H9 (cell line): ENCODE measurements at regions not wholly inside any gene's neighbourhood (a gene's known extent, or its start where the extent isn't known, plus 50 kb on each side); places are given as distances from the start of the nearest gene placed in this dataset.

Experiments
- DNase-seq: peaks from one replicate; pipeline ENCODE4 v3.0.0-alpha.2; 2017
- H2AFZ ChIP-seq: one replicate; pipeline ENCODE4 v1.6.1; 2013; ENCODE audit warnings: mild to moderate bottlenecking, low read length, control low read depth, moderate library complexity
- H2AK5ac ChIP-seq: 2 replicates; pipeline ENCODE4 v1.6.1; 2013; ENCODE audit warnings: low read length, control low read depth, mixed read lengths; ENCODE audit not compliant: insufficient read length
- H2BK120ac ChIP-seq: one replicate; pipeline ENCODE4 v1.6.1; 2013; ENCODE audit warnings: low read depth, mild to moderate bottlenecking, low read length, control low read depth, inconsistent platforms; ENCODE audit not compliant: poor library complexity, severe bottlenecking
- H2BK12ac ChIP-seq: 2 replicates; pipeline ENCODE4 v1.6.1; 2013; ENCODE audit warnings: low read length, control low read depth, mixed read lengths, low read depth; ENCODE audit not compliant: insufficient read length
- H2BK15ac ChIP-seq: 2 replicates; pipeline ENCODE4 v1.6.1; 2013; ENCODE audit warnings: low read depth, low read length, control low read depth
- H2BK20ac ChIP-seq: one replicate; pipeline ENCODE4 v1.6.1; 2013; ENCODE audit warnings: low read depth, mild to moderate bottlenecking, low read length, control low read depth, inconsistent platforms; ENCODE audit not compliant: poor library complexity, severe bottlenecking
- H2BK5ac ChIP-seq: 2 replicates; pipeline ENCODE4 v1.6.1; 2013; ENCODE audit warnings: low read length, control low read depth, mixed read lengths; ENCODE audit not compliant: insufficient read length
- H3K14ac ChIP-seq: 2 replicates; pipeline ENCODE4 v1.6.1; 2013; ENCODE audit warnings: low read length, control low read depth; ENCODE audit not compliant: insufficient read depth
- H3K18ac ChIP-seq: 2 replicates; pipeline ENCODE4 v1.6.1; 2013; ENCODE audit warnings: low read depth, mild to moderate bottlenecking, mixed read lengths, low read length, control low read depth; ENCODE audit not compliant: insufficient read length
- H3K23ac ChIP-seq: 2 replicates; pipeline ENCODE4 v1.6.1; 2013; ENCODE audit warnings: low read length, control low read depth, mixed read lengths, low read depth; ENCODE audit not compliant: insufficient read length
- H3K23me2 ChIP-seq: 2 replicates; pipeline ENCODE4 v1.6.1; 2013; ENCODE audit warnings: low read depth, mild to moderate bottlenecking, mixed read lengths, low read length, control low read depth; ENCODE audit not compliant: insufficient read length, poor library complexity, severe bottlenecking
- H3K27ac ChIP-seq: 2 replicates; pipeline ENCODE4 v1.5.1; 2013; ENCODE audit warnings: low read length, control low read depth, mixed read lengths, low read depth; ENCODE audit not compliant: insufficient read length
- H3K27me3 ChIP-seq: 2 replicates; pipeline ENCODE4 v1.6.1; 2013; ENCODE audit warnings: low read length, control low read depth, inconsistent platforms; ENCODE audit not compliant: insufficient read depth
- H3K4ac ChIP-seq: 2 replicates; pipeline ENCODE4 v1.6.1; 2013; ENCODE audit warnings: low read depth, mild to moderate bottlenecking, control low read depth, inconsistent platforms, low read length, moderate library complexity
- H3K4me1 ChIP-seq: 2 replicates; pipeline ENCODE4 v1.6.1; 2013; ENCODE audit warnings: low read length, control low read depth, inconsistent platforms; ENCODE audit not compliant: insufficient read depth
- H3K4me2 ChIP-seq: 2 replicates; pipeline ENCODE4 v1.6.1; 2013; ENCODE audit warnings: low read length, control low read depth, mixed read lengths; ENCODE audit not compliant: insufficient read length, insufficient read depth
- H3K56ac ChIP-seq: 2 replicates; pipeline ENCODE4 v1.6.1; 2013; ENCODE audit warnings: low read depth, mild to moderate bottlenecking, mixed read lengths, low read length, control low read depth; ENCODE audit not compliant: insufficient read length
- H3K79me1 ChIP-seq: 2 replicates; pipeline ENCODE4 v1.6.1; 2013; ENCODE audit warnings: low read depth, mild to moderate bottlenecking, moderate library complexity, low read length, control low read depth, inconsistent platforms; ENCODE audit not compliant: insufficient read depth, poor library complexity, severe bottlenecking
- H3K79me2 ChIP-seq: 2 replicates; pipeline ENCODE4 v1.6.1; 2013; ENCODE audit warnings: low read length, control low read depth, inconsistent platforms; ENCODE audit not compliant: insufficient read depth
- H3K9ac ChIP-seq: 2 replicates; pipeline ENCODE4 v1.6.1; 2013; ENCODE audit warnings: low read length, control low read depth, mixed read lengths; ENCODE audit not compliant: insufficient read length; ENCODE audit errors: extremely low read depth
- H3K9me3 ChIP-seq: one replicate; pipeline ENCODE4 v1.6.1; 2013; ENCODE audit warnings: low read depth, low read length, inconsistent platforms; ENCODE audit not compliant: control insufficient read depth
- H3T11ph ChIP-seq: one replicate; pipeline ENCODE4 v1.6.1; 2013; ENCODE audit warnings: mild to moderate bottlenecking, low read length, control low read depth, inconsistent platforms
- H4K20me1 ChIP-seq: one replicate; pipeline ENCODE4 v1.6.1; 2013; ENCODE audit not compliant: control insufficient read depth, insufficient read length, insufficient read depth
- H4K5ac ChIP-seq: 2 replicates; pipeline ENCODE4 v1.6.1; 2013; ENCODE audit warnings: low read depth, mild to moderate bottlenecking, mixed read lengths, low read length, control low read depth; ENCODE audit not compliant: insufficient read length
- H4K8ac ChIP-seq: replicated peaks from 2 replicates; pipeline ENCODE4 v1.6.1; 2013; ENCODE audit warnings: low read length, control low read depth, mixed read lengths, low read depth; ENCODE audit not compliant: insufficient read length
- H4K91ac ChIP-seq: 2 replicates; pipeline ENCODE4 v1.6.1; 2013; ENCODE audit warnings: low read depth, mild to moderate bottlenecking, moderate library complexity, mixed read lengths, low read length, control low read depth; ENCODE audit not compliant: insufficient read length
- H3K27ac Mint-ChIP-seq, 3 experiments: 2 replicates in 2 of 3; 3 replicates in 1 of 3; pipeline ENCODE4 v1.8.0; 2020 to 2021; ENCODE audit warnings: mixed read lengths in 3 of 3, mild to moderate bottlenecking in 1 of 3, moderate library complexity in 1 of 3
- H3K27me3 Mint-ChIP-seq: 2 replicates; pipeline ENCODE4 v1.8.0; 2021; ENCODE audit warnings: low read depth, mild to moderate bottlenecking, moderate library complexity, mixed read lengths
- H3K36me3 Mint-ChIP-seq, 3 experiments: 2 replicates in 2 of 3; 3 replicates in 1 of 3; pipeline ENCODE4 v1.8.0; 2020 to 2021; ENCODE audit warnings: low read depth in 3 of 3, mixed read lengths in 3 of 3; ENCODE audit not compliant: insufficient read depth in 1 of 3
- H3K4me1 Mint-ChIP-seq, 2 experiments: 2 replicates each; pipeline ENCODE4 v1.8.0; 2020; ENCODE audit warnings: mixed read lengths in 2 of 2
- H3K4me3 Mint-ChIP-seq, 2 experiments: 2 replicates in 1 of 2; 3 replicates in 1 of 2; pipeline ENCODE4 v1.8.0; 2020 to 2021; ENCODE audit warnings: mild to moderate bottlenecking in 2 of 2, mixed read lengths in 2 of 2, moderate library complexity in 1 of 2
- H3K9me3 Mint-ChIP-seq, 2 experiments: 2 replicates in 1 of 2; 3 replicates in 1 of 2; pipeline ENCODE4 v1.8.0; 2020; ENCODE audit warnings: mild to moderate bottlenecking in 2 of 2, mixed read lengths in 2 of 2, moderate library complexity in 1 of 2
- WGBS: extraction: QIAGEN DNeasy Blood & Tissue Kit; methylation state at CpG from one replicate; pipeline ENCODE4 v1.1.7; 2013; ENCODE audit warnings: missing lambda C conversion rate, low lambda C conversion rate, mixed read lengths; ENCODE audit not compliant: insufficient read length; ENCODE audit errors: extremely low coverage; 5-methylcytosine and 5-hydroxymethylcytosine counted together
- TF ChIP-seq, protein P1 (sequence below): fragments of 200-600 bp; sonication (generic); conservative IDR thresholded peaks from 3 replicates; pipeline ENCODE4 v1.8.0; 2021; ENCODE audit warnings: antibody characterized with exemption, mild to moderate bottlenecking

DNA sequence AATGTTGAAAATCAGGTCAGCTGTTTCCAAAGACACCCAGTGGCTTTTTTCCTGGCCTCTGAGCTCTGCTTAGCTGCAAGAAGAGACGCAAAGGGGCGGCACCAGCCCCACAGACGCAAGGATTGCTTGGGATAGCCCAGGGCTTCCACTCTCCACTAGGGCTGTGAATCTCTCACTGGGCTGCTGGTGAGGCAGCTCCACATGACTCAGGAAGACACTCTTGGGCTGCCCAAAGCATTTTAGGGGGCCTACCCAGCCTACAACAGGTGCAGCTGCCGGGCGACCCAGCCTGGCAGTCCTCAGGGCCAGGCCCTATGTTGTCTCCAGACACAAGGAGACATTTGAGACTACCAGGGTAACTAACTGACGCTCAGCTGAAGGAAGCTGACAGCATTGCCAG lies 59.8 kb downstream of the FAM50B start:
- TF ChIP-seq, protein P1, sequence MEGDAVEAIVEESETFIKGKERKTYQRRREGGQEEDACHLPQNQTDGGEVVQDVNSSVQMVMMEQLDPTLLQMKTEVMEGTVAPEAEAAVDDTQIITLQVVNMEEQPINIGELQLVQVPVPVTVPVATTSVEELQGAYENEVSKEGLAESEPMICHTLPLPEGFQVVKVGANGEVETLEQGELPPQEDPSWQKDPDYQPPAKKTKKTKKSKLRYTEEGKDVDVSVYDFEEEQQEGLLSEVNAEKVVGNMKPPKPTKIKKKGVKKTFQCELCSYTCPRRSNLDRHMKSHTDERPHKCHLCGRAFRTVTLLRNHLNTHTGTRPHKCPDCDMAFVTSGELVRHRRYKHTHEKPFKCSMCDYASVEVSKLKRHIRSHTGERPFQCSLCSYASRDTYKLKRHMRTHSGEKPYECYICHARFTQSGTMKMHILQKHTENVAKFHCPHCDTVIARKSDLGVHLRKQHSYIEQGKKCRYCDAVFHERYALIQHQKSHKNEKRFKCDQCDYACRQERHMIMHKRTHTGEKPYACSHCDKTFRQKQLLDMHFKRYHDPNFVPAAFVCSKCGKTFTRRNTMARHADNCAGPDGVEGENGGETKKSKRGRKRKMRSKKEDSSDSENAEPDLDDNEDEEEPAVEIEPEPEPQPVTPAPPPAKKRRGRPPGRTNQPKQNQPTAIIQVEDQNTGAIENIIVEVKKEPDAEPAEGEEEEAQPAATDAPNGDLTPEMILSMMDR: no peak
- no peak overlapping the region for H3K14ac ChIP-seq
- no peak overlapping the region for H2BK12ac ChIP-seq
- H3K4me2 ChIP-seq: no peak overlapping the region
- peaks cover 11% of the 10 kb centered on the region for H3K4me1 ChIP-seq
- H2BK20ac ChIP-seq: no peak overlapping the region
- H2AK5ac ChIP-seq: no peak overlapping the region
- no peak overlapping the region for H4K8ac ChIP-seq
- no peak for DNase-seq
- Mint-ChIP-seq H3K27ac (no peak overlapping the region), H3K4me1 (peaks cover 39 to 44% of the 10 kb centered on the region in 2 experiments), H3K27me3 (peaks cover 2% of the 10 kb centered on the region), H3K36me3 (no peaks in the 10 kb centered on the region), H3K4me3 (no peak overlapping the region), H3K9me3 (no peaks in the 10 kb centered on the region; a peak in 1 of 5 replicates)
- H2BK15ac ChIP-seq: no peak overlapping the region
- no peaks in the 10 kb centered on the region for H4K20me1 ChIP-seq
- H3K18ac ChIP-seq: no peak overlapping the region
- no peaks in the 10 kb centered on the region for H3K9me3 ChIP-seq
- no peak overlapping the region for H2AFZ ChIP-seq
- H3K4ac ChIP-seq: no peak overlapping the region
- no peaks in the 10 kb centered on the region for H3K79me1 ChIP-seq
- H4K91ac ChIP-seq: no peak overlapping the region
- H3K27me3 ChIP-seq: no peaks in the 10 kb centered on the region
- H4K5ac ChIP-seq: no peak overlapping the region
- no peak overlapping the region for H2BK120ac ChIP-seq
- no peaks in the 10 kb centered on the region for H3K23me2 ChIP-seq
- no peak overlapping the region for H2BK5ac ChIP-seq
- H3K23ac ChIP-seq: no peak overlapping the region
- no peak overlapping the region for H3K27ac ChIP-seq
- no peak overlapping the region for H3K9ac ChIP-seq
- no peak overlapping the region for H3K56ac ChIP-seq
- no peaks in the 10 kb centered on the region for H3K79me2 ChIP-seq
- no CpG with 5 or more reads among the region's 6 CpGs for WGBS
- no peak overlapping the region for H3T11ph ChIP-seq
